ENCODE measurements at regions not wholly inside any gene's neighbourhood (a gene's known extent, or its start where the extent isn't known, plus 50 kb on each side); places are given as distances from the start of the nearest gene placed in this dataset.
"Not testable (repeated sequence)": the region's sequence is repeated elsewhere in the genome, so short reads cannot be mapped to it uniquely, and the experiment has no call there.

GRCh38 chr6:120378582-120379220, 955.6 kb downstream of the TBC1D32 start:
- DNase-seq (ENCODE audit: low read depth in 2 of 2, low spot score in 1 of 2) = no peak

- DNase-seq (ENCODE audit: low read depth in 2 of 2, low spot score in 1 of 2) = no peak
Measured at GRCh38 chr6:120373185-120373584, 961.1 kb downstream of the TBC1D32 start.

DNA sequence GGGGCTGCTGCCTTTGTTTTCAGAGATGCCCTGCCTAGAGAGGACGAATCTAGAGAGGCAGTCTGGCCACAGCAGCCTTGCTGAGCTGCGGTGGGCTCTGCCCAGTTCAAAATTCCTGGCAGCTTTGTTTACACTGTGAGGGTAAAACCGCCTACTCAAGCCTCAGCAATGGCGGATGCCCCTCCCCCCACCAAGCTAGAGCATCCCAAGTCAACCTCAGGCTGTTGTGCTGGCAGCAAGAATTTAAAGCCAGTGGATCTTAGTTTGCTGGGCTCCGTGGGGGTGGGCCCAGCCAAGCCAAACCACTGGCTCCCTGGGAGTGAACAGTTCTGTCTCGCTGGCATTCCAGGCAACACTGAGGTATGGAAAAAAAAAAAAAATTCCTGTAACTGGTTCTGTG, 970.9 kb downstream of the TBC1D32 start:
- no peak for DNase-seq (ENCODE audit: low read depth in 2 of 2, low spot score in 1 of 2)

GRCh38 chr6:120358535-120358934, 975.7 kb downstream of the TBC1D32 start:
- not testable (repeated sequence) for DNase-seq (ENCODE audit: low read depth in 2 of 2, low spot score in 1 of 2)

DNA sequence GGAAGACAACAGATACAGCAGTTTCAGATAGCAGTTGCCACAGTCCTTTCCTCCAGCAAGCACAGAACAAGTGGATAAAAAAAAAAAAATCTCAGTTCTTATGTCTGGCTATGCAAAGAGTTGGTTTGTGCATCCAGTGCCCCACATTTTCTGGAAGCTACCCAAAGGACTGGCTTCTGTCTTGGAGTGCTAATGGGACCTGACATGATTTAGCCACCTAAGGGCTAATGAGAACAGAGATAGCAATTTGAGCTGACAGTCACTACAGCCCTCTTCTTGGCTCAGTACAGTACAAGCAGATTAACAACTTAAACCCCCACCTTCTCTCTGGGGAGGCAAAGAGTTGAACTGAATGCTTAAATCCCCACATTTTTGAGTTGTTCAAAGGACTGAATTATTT, 976.8 kb downstream of the TBC1D32 start:
- no peak for DNase-seq (ENCODE audit: low read depth in 2 of 2, low spot score in 1 of 2)

GRCh38 chr6:120355822-120356221, 978.5 kb downstream of the TBC1D32 start:
- DNase-seq (ENCODE audit: low read depth in 2 of 2, low spot score in 1 of 2) = no peak

DNA sequence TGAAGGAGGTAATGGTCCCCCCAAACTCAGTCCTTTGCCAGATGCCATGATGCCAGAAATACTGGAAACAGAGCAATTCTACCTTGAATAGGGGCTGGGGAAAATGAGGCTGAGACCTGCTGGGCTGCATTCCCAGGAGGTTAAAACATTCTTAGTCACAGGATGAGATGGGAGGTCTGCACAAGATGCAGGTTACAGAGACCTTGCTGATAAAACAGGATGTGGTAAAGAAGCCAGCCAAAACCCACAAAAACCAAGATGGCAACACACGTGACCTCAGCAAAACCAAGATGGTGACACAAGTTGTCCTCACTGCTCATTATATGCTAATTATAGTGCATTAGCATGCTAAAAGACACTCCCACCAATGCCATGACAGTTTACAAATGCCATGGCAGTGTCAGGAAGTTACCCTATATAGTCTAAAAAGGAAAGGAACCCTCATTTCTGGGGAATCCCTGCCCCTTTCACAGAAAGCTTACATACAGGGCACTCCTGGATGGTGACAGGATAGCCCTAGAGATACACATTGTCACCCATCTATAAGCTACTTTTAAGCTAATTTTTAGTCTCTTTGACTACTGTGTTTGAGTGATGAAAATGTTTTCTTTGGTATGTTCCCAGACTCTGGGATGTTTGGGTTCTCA, 979.7 kb downstream of the TBC1D32 start:
- no peak for DNase-seq (ENCODE audit: low read depth in 2 of 2, low spot score in 1 of 2)

DNA sequence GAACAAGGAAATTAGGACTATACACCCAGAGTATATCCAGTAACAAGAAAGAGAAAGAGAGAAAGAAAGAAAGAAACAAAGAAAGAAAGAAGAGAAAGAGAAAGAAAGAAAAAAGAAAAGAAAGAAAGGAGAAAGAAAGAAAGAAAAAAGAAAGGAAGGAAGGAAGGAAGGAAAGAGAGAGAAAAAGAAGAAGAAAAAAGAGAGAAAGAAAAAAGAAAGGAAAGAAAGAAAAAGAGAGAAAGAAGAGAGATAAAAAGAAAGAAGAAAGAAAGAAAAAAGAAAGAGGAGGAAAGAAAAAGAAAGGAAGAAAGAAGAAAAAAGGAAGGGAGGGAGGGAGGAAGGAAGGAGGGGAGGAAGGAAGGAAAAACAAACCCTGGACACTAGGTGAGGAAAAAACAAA, 981.8 kb downstream of the TBC1D32 start:
- no peak for DNase-seq (ENCODE audit: low read depth in 2 of 2, low spot score in 1 of 2)

- DNase-seq (ENCODE audit: low read depth in 2 of 2, low spot score in 1 of 2) = no peak
Measured at GRCh38 chr6:120348926-120349325, 985.4 kb downstream of the TBC1D32 start.

DNA sequence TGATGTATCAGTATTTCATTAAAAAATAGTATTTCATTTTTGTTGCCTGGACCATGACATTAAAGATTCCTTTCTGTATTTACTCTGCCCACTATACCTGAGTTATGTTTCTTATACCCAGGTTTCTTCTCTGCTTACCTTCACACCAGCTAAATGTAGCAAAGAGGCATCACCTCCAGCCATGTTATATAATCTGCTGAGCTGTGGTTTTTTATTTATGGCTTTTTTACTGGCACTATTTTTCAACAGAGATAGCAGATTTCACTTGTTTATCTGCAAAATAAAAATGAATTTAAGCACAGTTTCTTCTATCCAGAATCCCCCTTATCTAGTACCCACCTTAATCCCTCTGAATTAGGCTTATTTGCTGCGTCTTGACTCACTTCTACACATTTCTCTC, 979.0 kb upstream of the MAN1A1 start:
- DNase-seq (ENCODE audit: low read depth in 2 of 2, low spot score in 1 of 2) = no peak

DNA sequence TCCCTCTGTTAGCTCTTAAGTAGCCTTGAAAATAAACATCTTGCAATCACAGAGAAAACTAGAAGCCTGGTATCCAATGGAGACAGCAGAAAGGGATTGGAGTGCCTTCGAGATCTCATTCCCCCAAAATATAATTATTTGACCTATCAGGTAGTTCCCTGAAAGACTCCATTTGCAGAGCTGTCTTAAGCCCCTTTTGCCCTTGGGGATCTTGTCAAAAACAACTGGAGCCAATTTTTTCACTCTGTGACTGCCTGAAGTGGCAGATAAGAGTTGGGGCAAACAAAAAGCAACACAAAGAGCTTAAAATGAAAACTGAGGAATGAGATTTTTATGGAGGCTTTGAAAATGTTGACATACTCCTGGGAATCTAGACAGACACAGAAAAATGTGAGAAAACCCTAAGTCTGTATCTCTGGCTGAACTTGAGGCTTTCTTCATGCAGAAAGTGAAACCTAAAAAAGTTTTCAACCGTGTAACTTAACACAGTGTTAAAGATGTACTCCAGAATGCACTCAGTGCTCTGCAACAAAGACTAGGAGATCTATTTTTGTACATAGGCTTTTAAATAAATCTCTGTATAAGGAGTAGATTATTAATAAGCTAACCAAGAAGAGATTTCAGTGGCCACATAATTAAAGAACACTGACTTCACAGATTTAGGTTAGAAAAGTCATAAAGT, 971.1 kb upstream of the MAN1A1 start:
- no peak for DNase-seq (ENCODE audit: low read depth in 2 of 2, low spot score in 1 of 2)

DNA sequence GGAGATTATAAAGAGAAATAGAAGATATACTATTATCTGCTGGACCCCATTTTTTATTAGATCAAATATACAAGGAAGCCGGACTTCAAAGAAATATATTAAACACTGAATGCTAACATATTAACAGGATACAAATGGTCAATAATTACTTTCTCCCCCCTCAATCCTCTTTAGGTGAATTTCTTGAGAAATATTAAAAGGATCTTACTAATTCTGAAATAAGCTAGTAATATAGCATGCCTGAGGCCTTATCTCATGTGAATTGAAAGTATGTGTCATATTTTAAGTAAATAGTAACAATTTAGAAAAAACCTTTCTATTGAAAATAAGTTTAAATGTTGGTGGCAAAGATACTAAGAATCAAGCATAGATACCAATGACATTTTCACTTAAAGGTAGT, 954.7 kb upstream of the MAN1A1 start:
- DNase-seq (ENCODE audit: low read depth in 2 of 2, low spot score in 1 of 2) = no peak

DNA sequence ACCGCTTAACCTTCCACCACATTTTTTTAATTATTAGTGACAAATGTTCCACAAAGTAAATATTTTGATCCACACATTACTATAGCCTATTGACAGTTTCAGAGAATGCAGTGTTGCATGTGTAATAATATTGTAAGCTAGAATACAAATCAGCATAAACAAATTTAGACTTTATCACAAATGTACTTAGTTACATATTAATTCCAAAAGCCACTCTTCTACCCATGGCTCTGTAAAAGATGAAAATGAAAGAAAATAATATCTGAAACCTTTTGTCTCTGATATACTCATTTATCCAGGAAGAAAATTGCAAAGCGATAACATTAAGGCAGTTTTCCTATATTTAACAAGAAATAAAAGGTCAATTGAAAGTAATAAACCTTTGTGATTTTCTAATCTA, 954.0 kb upstream of the MAN1A1 start:
- DNase-seq (ENCODE audit: low read depth in 2 of 2, low spot score in 1 of 2) = no peak

DNA sequence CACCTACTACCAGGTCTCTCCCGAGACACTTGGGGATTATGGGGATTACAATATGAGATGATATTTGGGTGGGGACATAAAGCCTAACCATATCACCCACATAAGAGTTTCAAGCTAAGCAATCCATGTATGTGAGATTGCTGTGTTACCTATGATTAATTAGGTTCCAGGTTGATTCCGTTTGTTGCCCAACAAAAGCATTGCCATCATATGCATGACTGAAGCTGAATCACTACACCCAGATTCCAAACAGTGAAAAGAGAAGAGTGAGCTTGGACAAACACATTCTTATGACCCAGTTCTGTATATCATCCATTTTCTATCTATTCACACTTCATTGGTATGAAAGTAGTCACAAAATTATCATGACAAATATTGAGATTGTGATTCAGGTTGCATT, 952.5 kb upstream of the MAN1A1 start:
- DNase-seq (ENCODE audit: low read depth in 2 of 2, low spot score in 1 of 2) = no peak

- no peak for DNase-seq (ENCODE audit: low read depth in 2 of 2, low spot score in 1 of 2)
Measured at GRCh38 chr6:120290964-120291363, 941.4 kb upstream of the MAN1A1 start.

DNA sequence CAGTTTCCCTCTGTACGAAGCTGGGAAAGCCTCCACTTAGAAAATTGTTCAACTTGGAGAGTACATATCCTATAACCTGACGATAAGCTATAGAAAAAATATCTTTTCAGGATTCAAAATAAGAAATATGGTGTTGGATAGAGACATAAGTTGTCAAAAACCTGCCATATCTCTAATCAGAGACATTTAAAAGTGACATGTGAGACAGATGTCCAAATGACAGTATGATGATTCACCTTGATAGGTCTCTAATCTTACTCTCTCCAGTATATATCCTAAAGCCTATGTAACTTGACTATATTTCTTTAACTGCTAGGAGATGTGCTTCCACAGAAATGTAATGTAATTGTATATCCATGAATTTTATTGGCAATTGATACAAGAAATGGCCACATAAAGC, 932.4 kb upstream of the MAN1A1 start:
- DNase-seq (ENCODE audit: low read depth in 2 of 2, low spot score in 1 of 2) = no peak

DNA sequence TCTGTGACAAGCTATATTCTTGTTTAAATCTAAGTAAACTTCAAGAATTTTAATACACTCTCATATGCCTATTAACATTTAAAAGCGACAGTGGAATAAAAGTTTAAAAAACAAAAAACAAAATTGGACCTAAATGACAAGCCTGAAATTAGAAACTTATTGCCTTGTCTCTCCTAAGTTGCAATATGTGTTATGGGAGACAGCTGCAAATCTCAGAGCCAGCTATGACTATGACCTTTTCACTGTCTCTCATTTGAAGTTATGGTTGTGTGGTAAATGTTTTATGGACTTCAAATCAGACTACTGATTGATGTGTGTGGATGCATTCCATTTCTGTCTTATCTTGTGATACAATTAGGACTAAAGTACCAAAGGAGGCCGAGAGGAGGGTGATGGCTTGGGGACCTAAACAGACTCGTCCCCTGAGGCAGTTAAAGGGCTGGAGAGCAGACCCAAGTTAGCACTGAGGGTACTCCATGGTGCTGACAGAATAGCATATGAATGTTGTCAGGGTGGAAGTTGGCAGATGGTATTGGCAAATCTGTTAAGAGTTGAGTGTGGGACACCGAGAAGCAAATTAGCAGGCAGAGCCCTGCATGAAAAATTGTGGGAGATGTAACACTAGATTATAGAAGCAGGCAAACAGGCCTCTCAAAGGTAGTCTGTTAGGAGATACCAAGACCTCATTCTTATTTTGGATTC, 930.1 kb upstream of the MAN1A1 start:
- DNase-seq (ENCODE audit: low read depth in 2 of 2, low spot score in 1 of 2) = no peak

DNA sequence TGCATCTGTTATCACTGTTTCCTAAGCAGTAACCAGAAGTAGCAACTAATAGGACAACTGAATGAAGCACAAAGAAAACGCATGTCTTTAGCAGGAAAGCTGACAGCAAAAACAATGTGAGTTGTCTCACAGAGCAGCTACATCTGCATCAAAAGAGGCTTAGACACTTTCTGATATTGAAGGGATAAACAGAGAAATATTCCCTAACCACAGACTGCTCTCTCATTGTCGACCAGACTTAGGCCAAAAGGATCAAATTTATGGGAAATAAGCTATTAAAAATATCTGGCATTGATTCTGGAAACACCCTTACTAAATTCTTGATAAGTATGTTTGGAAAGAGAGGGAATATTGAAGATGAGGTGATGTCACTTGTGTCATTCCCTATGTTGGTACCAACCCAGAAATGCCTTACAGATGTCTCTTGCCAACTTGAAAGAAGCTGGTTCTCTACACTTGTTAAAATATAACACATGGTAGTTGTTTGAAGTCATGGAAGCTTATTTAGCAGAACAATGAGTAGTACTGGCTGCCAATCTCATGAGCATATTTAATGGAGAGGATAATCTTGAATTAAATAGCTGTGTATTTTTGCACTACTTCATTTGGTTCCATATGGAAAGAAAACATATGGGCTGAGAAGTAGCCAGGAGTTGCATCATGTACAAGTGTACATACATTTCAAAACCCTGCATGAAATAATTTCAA, 929.3 kb upstream of the MAN1A1 start:
- DNase-seq (ENCODE audit: low read depth in 2 of 2, low spot score in 1 of 2) = no peak

DNA sequence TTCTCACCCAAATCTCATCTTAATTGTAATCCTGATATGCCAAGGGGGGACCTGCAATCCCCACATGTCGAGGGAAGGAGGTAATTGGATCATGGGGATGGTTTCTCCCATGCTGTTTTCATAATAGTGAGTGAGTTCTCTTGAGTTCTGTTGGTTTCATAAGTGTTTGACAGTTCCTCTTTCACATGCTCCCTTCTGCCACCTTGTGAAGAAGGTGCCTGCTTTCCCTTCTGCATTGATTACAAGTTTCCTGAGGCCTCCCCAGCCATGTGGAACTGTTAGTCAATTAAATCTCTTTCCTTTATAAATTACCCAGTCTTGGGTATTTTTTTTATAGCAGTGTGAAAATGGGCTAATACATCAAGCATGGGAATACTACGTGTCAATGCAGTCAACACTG, 925.0 kb upstream of the MAN1A1 start:
- no peak for DNase-seq (ENCODE audit: low read depth in 2 of 2, low spot score in 1 of 2)

GRCh38 chr6:120273411-120273810, 923.9 kb upstream of the MAN1A1 start:
- no peak for DNase-seq (ENCODE audit: low read depth in 2 of 2, low spot score in 1 of 2)

- DNase-seq (ENCODE audit: low read depth in 2 of 2, low spot score in 1 of 2) = no peak
Measured at GRCh38 chr6:120272038-120272437, 922.5 kb upstream of the MAN1A1 start.

Data from stimulated activated CD8-positive, alpha-beta memory T cell treated with anti-CD3 and anti-CD28 coated beads, Interleukin-4, amount 100 ng/mL, for 1 hour (primary cell).